HG02588 (cell line): ENCODE measurements at regions not wholly inside any gene's neighbourhood (a gene's known extent, or its start where the extent isn't known, plus 50 kb on each side); places are given as distances from the start of the nearest gene placed in this dataset.

Source experiments
- ATAC-seq: cut with Tn5 transposase; IDR thresholded peaks from one replicate; pipeline ENCODE4 v1.9.1; 2021; ENCODE audit warnings: mild to moderate bottlenecking, moderate library complexity; ENCODE audit not compliant: unreplicated experiment

GRCh38 chr4:11624370-11624769 lies 195.7 kb upstream of the HS3ST1 start:
- ATAC-seq = no peak

GRCh38 chr4:11623726-11624037 lies 195.0 kb upstream of the HS3ST1 start:
- ATAC-seq = no peak

GRCh38 chr4:11622961-11623725 lies 194.4 kb upstream of the HS3ST1 start:
- no peak for ATAC-seq

GRCh38 chr4:11620861-11621260 lies 192.2 kb upstream of the HS3ST1 start:
- ATAC-seq = no peak

GRCh38 chr4:11618666-11619282 lies 190.1 kb upstream of the HS3ST1 start:
- no peak for ATAC-seq

GRCh38 chr4:11616856-11617255 lies 188.2 kb upstream of the HS3ST1 start:
- ATAC-seq = no peak

GRCh38 chr4:11615601-11616000 lies 186.9 kb upstream of the HS3ST1 start:
- no peak for ATAC-seq

GRCh38 chr4:11614426-11614825 lies 185.7 kb upstream of the HS3ST1 start:
- ATAC-seq = no peak

GRCh38 chr4:11611868-11612267 lies 183.2 kb upstream of the HS3ST1 start:
- no peak for ATAC-seq

- ATAC-seq = no peak
Measured at GRCh38 chr4:11609751-11610150, 181.1 kb upstream of the HS3ST1 start.

GRCh38 chr4:11608992-11609391 lies 180.3 kb upstream of the HS3ST1 start:
- no peak for ATAC-seq

GRCh38 chr4:11606078-11606477 lies 177.4 kb upstream of the HS3ST1 start:
- ATAC-seq = no peak

GRCh38 chr4:11605597-11605996 lies 176.9 kb upstream of the HS3ST1 start:
- no peak for ATAC-seq

- ATAC-seq = no peak
Measured at GRCh38 chr4:11604821-11605220, 176.1 kb upstream of the HS3ST1 start.

GRCh38 chr4:11603591-11604194 lies 175.0 kb upstream of the HS3ST1 start:
- ATAC-seq = no peak

GRCh38 chr4:11602606-11603340 lies 174.1 kb upstream of the HS3ST1 start:
- no peak for ATAC-seq

- no peak for ATAC-seq
Measured at GRCh38 chr4:11599064-11599463, 170.4 kb upstream of the HS3ST1 start.

- ATAC-seq = no peak
Measured at GRCh38 chr4:11598591-11598990, 169.9 kb upstream of the HS3ST1 start.

- ATAC-seq = no peak
Measured at GRCh38 chr4:11597506-11597905, 168.8 kb upstream of the HS3ST1 start.

GRCh38 chr4:11596989-11597388 lies 168.3 kb upstream of the HS3ST1 start:
- ATAC-seq = no peak

GRCh38 chr4:11593576-11594116 lies 165.0 kb upstream of the HS3ST1 start:
- ATAC-seq = no peak
